GM18909 (cell line): ENCODE measurements at regions not wholly inside any gene's neighbourhood (a gene's known extent, or its start where the extent isn't known, plus 50 kb on each side); places are given as distances from the start of the nearest gene placed in this dataset.

Experiments used
- ATAC-seq: cut with Tn5 transposase; IDR thresholded peaks from one replicate; pipeline ENCODE4 v1.9.1; 2021; ENCODE audit warnings: mild to moderate bottlenecking; ENCODE audit not compliant: unreplicated experiment, poor library complexity

GRCh38 chr7:21194936-21195335 is 232.9 kb upstream of the SP4 start:
- ATAC-seq: no peak

DNA sequence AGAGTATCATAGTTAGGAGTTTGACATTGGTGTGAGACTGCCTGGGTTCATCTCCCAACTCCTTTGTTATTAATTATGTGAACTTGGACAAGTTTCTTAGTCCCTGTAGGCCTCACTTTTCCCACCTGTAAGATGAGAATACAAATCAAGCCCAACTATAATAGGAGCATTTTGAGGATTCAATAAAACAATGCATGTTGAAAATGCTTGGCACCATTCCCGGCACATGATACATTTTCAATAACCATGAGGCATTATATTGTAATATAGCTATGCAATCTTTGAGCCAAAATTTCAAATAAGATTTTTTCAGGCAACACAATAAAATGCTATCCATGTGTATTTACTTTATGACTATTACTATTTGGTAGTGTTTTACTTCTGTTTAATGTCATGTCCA is 229.0 kb upstream of the SP4 start:
- no peak for ATAC-seq

- ATAC-seq: no peak
Observed at GRCh38 chr7:21200503-21200902, 227.4 kb upstream of the SP4 start.

DNA sequence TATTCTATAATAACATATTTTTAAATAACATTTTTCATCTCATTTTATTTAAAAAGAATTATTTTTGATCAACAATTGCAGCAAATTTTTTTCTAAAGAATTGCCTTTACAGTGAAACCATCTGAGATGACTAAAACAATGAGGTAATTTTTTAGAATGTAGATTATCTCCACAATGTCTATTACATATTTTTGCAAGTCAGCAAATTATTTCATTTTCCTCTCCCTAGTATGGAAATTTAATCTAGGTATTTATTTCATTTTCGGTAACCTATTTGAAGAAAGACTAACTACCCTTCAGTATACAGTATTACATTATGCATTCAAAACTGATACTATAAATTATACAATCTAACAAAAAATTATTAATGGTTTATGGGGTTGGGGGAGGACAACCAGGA is 213.2 kb upstream of the SP4 start:
- ATAC-seq: no peak

DNA sequence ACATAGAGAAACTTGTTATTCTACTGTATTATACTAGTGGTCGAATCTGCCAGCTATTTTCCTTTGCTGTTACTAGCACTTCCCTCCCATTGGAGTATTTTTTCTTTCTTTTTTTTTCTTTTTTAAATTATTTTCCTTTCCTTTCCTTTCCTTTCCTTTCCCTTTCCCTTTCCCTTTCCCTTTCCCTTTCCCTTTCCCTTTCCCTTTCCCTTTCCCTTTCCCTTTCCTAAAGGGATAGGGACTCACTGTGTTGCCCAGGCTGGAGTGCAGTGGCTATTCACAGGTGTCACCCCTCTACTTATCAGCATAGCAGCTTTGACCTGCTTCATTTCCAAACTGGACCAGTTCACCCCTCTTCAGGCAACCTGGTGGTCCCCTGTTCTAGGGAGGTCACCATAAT is 212.6 kb upstream of the SP4 start:
- no peak for ATAC-seq

DNA sequence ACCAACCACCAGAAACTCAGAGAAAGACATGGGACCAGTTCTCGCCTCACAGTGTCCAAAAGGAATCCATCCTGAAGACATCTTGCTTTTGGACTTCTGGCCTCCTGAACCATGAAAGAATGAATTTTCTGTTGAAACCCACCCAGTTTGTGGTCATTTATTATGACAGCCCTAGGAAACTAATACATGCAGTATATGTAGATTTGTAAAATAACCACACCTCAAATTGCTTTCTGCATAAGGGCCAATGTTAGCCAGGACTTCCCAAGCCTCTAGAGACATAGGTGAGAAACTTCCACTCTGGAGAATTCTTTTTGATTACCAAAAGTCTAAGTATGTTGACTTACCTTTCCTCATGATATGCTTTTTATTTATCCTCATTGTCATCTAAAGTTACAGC is 210.5 kb upstream of the SP4 start:
- no peak for ATAC-seq

- ATAC-seq: no peak
Observed at GRCh38 chr7:21218155-21218554, 209.7 kb upstream of the SP4 start.

DNA sequence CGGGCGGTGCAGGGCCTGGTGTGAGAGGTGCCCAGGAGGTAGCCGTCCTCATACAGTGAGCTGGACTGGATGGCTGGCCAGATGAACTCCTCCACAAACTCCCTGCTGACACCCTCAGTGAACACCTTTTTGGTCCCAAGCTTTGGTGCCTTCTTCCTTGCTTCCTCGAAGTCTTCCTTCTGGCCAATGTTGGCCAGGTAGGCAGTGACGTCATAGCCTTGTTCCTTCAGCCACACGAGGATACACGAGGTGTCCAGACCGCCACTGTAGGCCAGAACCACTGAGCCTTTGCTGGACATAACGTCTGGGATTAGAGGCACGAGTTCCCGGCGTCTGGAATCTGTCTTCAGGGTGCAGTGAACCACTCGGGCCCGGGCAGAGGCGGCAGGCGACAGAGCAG is 206.8 kb upstream of the SP4 start:
- no peak for ATAC-seq

GRCh38 chr7:21238400-21239116 is 189.3 kb upstream of the SP4 start:
- ATAC-seq: no peak

GRCh38 chr7:21243265-21243664 is 184.6 kb upstream of the SP4 start:
- no peak for ATAC-seq

- ATAC-seq: no peak
Observed at GRCh38 chr7:21251151-21251800, 176.6 kb upstream of the SP4 start.

- ATAC-seq: peak; percentile 53
Observed at GRCh38 chr7:21253740-21254687, 173.9 kb upstream of the SP4 start.

GRCh38 chr7:21256310-21256877 is 171.5 kb upstream of the SP4 start:
- no peak for ATAC-seq

- ATAC-seq: no peak
Observed at GRCh38 chr7:21260939-21261338, 166.9 kb upstream of the SP4 start.

DNA sequence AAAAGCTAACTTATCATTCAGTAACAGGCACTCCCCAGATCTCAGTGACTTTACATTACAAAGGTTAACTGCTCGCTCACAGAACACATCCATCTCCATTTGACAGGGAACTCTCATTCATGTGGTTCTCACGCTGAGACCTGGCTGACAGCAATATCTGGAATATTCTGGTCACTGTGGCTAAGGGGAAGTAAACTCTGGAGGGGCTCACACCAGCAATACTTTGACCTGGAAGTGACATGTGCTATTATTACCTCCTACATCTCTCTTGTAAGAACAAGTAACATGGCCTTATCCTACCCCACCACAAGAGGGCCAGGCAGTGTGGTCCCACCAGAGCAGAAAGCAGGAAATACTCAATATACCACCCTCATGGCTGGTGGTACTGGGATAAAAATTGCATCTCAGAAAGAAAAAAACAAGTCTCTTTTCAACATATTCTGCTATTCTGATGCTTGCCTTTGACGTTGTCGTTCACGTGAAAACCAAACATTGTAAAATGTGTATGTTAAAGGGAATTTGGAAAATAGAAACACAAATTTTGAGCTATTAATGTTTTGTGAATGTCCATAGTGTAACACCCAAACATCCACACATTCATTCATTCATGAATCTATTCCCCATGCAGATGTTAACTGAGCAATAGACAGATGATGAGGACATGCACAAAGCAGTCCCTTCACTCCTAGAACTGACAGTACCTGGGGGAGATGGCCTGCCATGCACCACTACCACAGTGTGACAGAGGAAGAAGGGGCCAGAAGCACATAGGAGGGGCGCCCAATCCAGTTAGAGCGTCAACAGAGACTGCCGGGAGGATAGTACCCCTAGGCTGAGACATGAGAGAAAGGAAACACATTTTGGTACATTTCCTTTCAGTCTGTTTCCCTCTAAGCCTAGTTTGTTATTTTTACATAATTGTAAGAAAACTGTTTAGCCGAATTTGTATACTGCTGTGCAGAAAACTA is 166.0 kb upstream of the SP4 start:
- ATAC-seq: peak; percentile 94

GRCh38 chr7:21269021-21269420 is 158.9 kb upstream of the SP4 start:
- no peak for ATAC-seq

DNA sequence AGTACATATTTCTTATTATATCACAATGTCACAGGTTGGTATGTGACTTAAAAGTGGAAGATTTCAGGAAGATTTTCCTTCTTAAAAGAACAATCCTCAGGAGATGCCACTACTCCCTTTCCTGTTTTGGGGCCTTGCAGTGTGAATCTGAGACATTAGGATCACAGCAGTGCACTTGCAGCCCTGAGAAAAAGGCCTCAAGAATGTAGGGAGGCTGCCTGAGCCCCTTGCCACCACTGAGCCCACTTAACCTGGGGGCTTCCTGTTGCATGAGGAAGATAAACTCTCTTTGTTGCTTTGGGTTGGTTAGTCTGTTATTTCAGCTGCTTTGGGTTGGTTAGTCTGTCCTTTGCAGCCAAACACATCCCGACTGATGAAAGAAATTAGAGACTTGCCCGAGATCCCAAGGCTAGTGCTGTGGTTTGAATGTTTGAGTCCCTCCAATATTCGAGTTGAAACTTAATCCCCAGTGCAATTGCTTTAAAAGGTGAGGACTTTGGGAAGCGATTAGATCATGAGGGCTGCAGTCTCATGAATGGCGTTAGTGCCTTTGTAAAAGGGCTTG is 151.3 kb upstream of the SP4 start:
- ATAC-seq: no peak

DNA sequence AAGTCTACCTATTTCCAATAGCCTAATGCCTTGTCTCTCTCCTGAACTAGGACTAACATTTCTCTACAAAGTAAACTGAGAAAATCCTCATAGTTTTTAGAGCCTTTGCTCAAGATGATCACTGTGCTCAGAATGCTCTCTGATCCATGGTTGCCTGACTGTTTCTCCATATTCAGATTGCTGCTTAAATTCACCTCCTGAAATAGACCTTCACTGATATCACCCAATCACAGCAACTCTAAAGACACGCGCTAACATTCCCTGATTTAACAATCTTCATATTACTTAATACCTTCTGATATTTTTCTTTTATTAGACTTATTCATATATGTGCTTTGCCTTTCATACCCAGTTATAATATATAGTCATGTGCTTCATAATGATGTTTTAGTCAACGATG is 148.9 kb upstream of the SP4 start:
- no peak for ATAC-seq

DNA sequence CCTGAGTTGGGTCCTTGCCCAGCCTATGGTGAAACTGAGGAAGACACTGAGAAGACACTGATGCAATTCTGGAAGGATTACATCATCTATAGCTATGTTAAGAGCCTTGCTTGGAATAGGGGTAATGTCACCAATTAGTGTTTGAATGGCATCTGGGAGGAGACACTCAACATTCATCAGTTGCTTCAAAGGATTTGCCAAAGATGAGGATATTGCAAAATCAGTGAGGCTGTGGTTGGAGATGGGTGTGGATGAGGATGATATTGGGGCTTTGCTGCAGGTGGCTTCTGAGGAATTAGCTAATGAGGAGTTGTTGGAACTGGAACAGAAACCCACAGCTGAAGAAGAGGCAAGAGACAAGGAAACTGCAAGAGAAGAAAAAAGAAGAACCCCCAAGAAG is 146.7 kb upstream of the SP4 start:
- no peak for ATAC-seq
